Dedifferentiated amniotic fluid mesenchymal stem cell (primary cell): ENCODE measurements at regions not wholly inside any gene's neighbourhood (a gene's known extent, or its start where the extent isn't known, plus 50 kb on each side); places are given as distances from the start of the nearest gene placed in this dataset.

Source experiments
- DNase-seq: peaks from one replicate; pipeline ENCODE4 v3.0.0-alpha.2; 2016; ENCODE audit errors: extremely low spot score

DNA sequence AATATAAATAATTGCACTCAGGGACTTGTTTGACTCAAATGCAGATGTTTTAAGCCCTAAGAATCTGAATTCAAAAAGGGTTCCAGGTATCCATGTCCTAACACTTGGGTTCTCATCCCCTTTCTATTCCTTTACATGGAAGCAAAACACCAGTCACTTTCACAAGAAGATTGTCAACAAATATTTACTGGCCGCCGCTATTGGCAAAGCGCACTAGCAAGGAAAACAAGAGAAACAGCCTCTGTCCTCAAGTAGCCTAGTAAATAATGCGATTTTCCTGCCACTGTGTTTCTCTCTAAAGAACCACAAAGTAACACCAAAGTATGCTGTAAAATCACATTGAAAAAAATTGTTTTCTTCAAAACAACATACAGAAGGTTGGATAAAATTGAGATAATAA lies 66.7 kb upstream of the EZH2 start:
- DNase-seq: no peak

- peak; percentile 93 for DNase-seq
These were observed 61.1 kb upstream of the EZH2 start for GRCh38 chr7:148944935-148945934.

DNA sequence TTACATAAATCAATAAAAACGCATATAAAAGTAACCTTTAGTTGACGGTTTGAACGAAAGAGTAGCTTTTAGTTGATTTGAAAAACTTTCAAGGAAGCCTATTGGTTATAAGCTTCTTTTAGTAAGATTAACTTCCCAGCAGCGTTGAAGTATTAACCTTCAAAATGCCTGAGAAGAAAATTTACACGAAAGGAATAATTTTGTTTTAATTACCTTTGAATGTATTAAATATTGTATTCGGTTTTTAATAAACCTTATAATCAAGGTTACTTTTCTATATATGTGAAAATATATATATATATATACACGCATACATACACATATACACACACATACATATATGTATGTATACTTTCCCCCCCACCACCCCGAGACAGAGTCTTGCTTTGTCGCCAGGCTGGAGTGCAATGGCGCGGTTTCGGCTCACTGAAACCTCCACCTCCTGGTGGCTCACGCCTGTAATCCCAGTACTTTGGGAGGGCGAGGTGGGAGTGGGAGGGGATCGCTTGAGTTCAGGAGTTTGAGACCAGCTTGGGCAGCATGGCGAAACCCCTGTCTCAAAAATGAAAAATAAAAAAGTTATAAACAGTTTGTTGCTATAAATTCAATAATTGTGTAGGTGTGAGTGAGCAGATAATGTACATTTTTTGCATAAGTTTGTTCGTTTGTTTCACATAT lies 57.6 kb upstream of the EZH2 start:
- DNase-seq: no peak

DNA sequence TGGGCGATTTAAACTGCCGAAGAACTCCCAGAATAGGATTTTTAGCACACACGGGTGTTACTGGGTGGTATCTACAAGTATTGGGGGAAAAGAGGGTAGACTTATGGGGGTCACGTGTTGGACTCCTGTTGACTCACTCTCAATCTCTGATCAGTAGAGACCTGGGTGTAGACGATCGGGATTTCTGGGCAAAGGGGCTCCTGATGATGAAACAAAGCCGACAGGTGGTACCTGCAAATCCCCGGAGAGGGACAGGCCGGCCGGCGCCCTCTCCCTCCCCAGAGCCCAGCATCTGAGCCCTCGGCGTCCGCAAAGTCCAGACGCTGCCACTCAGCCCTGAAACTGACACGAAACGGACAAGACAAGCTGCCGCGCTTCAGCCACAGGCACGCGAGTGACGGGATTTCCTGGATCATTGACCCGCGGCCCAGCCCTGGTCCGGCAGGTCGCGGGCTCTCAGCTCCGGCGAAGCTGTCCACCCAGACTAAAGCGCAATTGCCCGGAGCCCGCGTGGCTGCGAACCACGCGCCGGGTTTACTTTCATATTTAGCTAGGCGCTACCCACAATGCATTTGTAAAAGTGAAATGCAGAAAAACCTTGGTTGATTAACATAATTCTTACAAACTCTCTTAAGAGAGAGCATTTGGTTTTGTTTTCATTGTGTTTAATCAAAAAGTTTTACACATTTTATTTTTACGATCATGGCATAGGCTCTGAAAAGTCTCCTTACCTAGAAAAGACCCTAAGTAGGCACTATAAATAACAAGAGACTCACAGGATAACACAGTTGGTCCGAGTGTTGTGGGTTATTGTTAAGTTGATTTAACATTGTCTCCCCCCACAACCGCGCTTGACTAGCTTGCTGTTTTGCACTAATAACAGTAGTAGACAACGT lies 56.9 kb upstream of the EZH2 start:
- DNase-seq: peak; percentile 88

DNA sequence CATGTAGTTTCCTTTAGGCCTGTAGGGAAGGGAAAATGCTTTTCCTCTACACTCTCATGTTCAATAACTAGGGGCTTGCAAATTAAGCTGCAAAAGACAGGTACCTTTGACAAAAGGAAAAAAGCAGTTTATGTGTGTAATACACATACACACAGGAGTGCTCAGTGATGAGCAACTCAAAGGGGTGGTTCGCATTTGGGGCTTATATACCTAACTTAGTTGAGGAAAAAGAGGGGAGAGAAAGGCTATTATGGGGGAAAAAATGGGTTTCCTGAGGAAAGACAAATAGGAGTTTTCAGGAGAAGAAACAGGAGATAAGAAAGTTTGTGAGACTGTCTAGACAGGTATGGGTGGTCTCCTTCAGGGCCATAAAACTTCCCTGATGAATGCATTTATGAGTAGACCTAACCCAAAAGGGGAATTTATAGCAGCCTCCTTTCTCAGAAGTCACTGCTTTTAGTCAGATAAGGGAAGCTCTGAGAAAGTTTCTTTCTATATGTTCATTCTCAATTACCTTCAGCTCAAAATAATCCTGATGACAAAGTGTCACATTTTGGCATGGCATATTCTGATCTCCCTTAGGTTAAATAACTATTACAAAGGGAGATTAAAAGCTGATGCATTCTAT lies 55.2 kb upstream of the EZH2 start:
- DNase-seq: no peak

GRCh38 chr7:148935451-148935850 lies 51.4 kb upstream of the EZH2 start:
- no peak for DNase-seq
